NAMALWA (cell line): ENCODE measurements at regions not wholly inside any gene's neighbourhood (a gene's known extent, or its start where the extent isn't known, plus 50 kb on each side); places are given as distances from the start of the nearest gene placed in this dataset.
"Not testable (repeated sequence)": the region's sequence is repeated elsewhere in the genome, so short reads cannot be mapped to it uniquely, and the experiment has no call there.

ENCODE experiments used
- DNase-seq: peaks from one replicate; pipeline ENCODE4 v3.0.0-alpha.2; 2015; ENCODE audit warnings: low spot score

DNA sequence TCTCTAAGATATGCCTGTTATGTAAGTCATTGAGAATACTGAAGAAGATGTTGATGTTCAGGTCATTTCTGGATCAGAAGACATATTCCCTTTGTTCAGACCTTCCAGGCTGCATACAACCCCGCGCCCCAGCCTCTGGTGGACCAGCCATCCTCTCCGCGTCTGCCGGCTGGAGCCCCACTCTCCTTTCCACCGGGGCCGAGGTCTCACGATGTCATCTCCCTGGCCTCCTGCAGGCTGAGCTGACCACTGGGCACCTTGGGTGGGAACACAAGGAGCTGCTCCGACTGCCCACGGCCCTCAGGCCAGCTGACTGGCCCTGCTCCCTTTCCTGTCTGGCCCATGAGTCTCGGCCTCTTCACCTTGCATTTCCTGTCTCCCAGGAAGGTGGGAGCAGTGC lies 124.6 kb downstream of the SHANK2 start:
- DNase-seq: no peak

GRCh38 chr11:71126401-71126800 lies 126.0 kb downstream of the SHANK2 start:
- DNase-seq: not testable (repeated sequence)

DNA sequence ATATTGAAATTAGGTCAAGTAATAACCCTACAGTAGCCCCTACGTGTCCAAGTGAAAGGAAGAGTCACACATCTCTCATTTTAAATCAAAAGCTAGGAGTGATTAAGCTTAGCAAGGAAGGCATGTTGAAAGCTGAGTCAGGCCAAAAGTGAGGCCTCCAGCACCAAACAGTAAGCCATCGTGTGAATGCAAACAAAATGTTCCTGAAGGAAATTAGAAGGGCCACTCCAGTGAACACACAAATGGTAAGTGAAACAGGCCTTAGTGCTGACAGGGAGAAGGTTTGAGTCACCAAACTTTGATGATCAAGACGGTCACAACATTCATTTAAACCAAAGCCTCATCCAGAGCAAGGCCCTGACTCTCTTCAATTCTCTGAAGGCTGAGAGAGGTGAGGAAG lies 127.2 kb downstream of the SHANK2 start:
- no peak for DNase-seq

DNA sequence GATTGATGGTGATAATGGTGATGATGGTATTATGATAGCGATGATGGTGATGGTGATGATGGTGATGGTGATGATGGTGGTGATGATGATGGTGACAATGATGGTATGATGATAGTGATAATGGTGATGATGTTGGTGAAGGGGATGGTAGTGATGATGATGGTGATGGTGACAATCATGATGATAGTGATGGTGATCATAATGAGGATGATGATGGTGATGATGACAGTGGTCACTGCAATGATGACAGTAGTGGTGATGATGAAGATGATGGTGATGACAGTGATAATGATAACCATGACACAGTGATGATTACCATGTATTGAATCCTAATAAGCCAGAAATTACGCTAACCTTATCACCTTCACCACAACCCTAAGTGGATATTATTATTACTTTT lies 128.2 kb downstream of the SHANK2 start:
- DNase-seq: no peak

GRCh38 chr11:71120471-71120896 lies 131.9 kb downstream of the SHANK2 start:
- no peak for DNase-seq

DNA sequence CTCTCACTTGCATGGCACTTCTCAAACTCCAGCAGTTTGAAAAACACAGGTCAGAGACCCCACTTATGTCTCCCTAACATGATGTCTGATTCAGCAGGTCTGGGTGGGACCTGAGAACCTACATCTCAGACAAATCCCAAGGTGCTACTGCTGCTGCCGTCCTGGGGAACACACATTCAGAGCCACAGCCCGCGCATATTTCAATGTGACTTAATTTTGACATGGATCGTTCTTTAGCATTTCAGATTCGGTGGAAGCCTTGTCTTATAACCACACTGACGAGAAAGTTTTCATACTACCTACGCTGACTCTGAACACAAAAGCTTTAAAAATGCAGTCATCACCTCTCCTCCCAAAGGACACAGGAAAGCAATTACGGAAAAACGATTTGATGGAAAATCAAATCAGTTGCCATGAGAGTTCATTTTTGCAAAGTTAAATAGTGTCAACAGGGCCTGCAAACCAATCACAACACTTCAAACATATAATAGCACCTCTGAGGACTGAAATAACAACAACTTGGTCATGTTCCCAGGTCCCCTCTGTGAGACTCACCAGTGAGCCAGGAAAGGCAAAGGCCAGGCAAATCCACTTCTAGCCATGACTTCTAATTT lies 132.6 kb downstream of the SHANK2 start:
- no peak for DNase-seq

DNA sequence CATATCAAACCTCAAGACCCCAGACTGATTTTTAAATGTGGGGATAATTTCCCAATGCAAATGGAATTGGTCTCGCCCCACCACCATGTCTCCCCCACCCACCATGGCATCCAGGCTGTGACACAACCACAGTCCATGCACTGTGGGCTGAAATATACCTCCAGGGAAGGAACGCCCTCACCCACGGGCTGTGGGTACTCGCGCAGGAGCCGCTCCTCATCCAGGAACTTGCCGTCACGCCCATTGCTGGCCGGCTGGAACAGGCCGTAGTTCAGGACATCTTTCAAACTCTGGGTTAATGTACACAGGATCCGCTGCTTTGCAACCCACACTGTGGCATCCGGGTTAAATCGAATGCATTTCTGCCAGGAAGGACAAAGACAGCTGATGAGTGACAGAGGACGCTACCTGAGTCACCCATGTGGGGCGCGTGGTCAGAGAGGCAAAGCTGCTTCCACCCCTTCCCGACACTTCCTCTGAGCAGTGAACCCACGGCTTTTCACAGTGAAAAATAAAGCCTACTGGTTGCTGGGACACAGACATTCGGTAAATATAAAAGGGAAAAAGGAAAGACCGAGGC lies 133.6 kb downstream of the SHANK2 start:
- no peak for DNase-seq

DNA sequence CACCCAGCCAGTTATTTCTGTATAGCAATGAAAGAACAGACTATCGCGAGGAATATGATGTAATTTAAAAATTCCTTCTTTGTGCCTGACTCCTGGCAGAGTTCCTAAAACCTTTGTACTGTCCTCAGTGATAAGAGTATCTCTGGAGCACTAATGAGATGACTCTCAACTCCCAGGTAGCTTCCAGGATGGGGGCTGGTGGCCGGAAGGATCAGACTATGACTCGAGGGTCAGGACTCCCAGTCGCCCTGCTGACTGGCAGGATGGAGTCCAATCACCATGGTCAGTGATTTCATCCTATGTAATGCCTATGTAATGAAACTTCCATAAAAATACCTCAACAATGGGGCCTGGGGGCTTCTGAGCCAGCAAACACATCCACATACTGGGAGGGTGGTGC lies 135.1 kb downstream of the SHANK2 start:
- no peak for DNase-seq

- DNase-seq: no peak
Measured at GRCh38 chr11:71116693-71117040, 135.7 kb downstream of the SHANK2 start.

GRCh38 chr11:71115770-71116692 lies 136.3 kb downstream of the SHANK2 start:
- no peak for DNase-seq

DNA sequence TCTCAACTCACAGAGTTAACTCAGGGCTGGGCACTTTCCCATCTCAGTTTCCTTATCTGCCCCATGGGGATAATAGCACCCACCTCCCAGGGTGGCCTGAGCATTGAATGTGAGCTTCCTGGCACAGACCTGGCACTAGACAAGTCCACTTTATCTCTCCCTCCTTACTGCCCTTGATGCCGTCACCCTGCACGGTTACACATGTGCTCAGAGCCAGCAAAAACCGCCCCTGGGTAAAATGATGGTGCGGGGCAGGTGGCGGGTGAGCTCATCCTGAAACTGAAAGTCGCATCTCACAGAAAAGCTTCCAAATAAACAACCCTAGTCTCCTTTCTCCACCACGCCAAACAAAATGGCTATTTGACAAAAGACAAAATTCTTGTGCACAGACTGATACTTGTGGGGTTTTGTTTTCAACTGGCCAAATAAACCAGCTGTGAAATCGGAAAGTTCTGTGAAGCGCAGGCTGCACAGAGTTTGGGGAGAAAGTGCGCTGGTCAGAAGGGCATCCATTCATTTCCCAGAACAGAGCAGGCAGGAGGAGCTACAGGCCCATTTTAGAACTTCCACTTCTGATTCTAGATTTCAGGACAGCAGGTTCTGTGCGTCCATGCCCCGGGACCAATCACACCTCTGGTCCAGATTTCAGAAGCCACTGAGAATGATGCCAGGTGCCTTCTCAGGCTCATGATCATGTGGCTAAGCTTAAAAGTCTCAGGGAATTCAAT lies 138.1 kb downstream of the SHANK2 start:
- DNase-seq: peak; percentile 23

GRCh38 chr11:71112990-71113389 lies 139.4 kb downstream of the SHANK2 start:
- DNase-seq: no peak

- DNase-seq: no peak
Measured at GRCh38 chr11:71112454-71112853, 139.9 kb downstream of the SHANK2 start.

DNA sequence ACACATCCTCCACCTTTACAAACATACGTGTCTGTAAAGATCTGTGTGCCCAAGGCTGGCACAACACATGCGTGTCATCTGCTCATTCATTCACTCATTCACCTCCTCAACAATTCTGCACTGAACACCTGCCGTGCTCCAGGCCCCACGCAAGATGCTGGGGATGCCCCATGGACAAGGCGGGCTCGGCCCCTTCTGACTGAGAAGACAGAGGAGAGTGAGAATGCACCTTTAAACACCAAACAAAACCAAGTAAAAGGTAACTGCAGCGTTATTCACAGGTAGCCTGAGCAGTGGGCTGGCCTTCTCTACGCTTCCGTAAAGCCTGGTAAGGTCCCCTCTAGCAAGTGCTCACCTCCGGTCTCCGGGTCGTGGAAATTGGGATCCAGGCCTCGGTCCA lies 142.8 kb downstream of the SHANK2 start:
- DNase-seq: no peak

DNA sequence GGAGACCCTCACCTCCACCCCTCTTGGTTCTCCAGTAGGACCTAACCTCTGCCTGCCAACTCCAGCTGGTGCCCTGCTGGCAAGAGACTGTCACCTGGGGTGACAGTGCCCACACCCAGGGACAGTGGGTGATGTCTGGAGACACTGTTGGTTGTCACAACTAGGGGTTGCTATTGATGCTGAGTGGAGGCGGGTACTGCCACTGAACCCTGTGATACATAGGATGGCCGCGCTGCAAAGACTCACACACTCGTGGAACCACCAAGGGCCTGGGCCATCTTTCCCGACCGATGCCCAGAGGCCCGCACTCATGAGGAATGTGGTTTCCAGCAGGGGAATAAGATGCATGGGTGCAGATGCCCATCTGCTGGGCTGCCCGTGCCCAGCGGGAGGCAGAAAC lies 143.2 kb downstream of the SHANK2 start:
- no peak for DNase-seq

- no peak for DNase-seq
Measured at GRCh38 chr11:71108013-71108865, 144.1 kb downstream of the SHANK2 start.

GRCh38 chr11:71106671-71107070 lies 145.7 kb downstream of the SHANK2 start:
- DNase-seq: no peak

- no peak for DNase-seq
Measured at GRCh38 chr11:71103266-71103665, 149.1 kb downstream of the SHANK2 start.

DNA sequence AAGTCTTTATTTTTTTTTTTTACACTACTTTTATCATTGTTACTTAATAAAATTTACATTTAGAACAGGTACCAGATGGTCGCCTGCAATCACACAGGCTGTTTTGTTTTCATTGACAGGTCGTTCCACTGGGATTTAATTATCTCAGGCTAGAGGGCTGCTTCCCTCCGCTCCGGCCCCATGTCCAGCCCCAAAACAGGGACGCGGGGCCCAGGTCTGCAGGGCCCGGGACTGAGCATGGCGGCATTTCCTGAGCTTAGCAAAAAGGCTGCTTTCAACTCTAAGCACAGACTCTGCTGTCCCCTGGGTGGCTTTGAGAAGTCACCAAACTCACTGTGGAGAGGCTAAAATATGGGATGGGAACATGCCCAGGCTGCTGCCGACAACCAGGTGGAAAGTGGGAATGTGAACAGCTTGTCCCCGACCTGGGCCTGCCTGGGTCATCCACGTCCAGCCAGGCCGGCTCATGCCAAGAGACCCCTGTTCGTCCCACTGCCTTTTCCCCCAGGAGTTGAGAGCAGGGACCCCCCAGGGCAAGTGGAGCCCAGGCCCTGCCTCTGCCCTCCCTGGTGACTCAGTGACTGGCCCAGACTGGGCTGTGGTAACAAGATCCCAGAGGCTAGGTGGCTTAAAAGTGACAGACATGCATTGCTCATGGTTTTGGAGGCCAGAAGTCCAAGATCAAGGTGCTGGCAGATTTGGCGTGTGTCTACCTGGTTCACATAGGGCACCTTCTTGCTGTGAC lies 150.0 kb downstream of the SHANK2 start:
- DNase-seq: no peak

- DNase-seq: no peak
Measured at GRCh38 chr11:71101606-71102005, 150.8 kb downstream of the SHANK2 start.

- DNase-seq: no peak
Measured at GRCh38 chr11:71101046-71101445, 151.3 kb downstream of the SHANK2 start.
